Omental fat pad (tissue), 3 donors: ENCODE measurements at regions not wholly inside any gene's neighbourhood (a gene's known extent, or its start where the extent isn't known, plus 50 kb on each side); places are given as distances from the start of the nearest gene placed in this dataset.

Source experiments
- ATAC-seq: fragments of 150-250 bp; one replicate; pipeline ENCODE4 v1.9.1; 2016; ENCODE audit warnings: mild to moderate bottlenecking, moderate library complexity; ENCODE audit not compliant: low FRiP score
- DNase-seq: peaks from one replicate; pipeline ENCODE4 v3.0.0-alpha.2; 2019; ENCODE audit warnings: low spot score
- TF ChIP-seq, protein P1 (sequence below), 3 donors: fragments of 450-650 bp; IDR thresholded peaks; one replicate each; pipeline ENCODE4 v1.5.1; 2016 to 2017; ENCODE audit warnings: antibody characterized with exemption in 3 of 3, mild to moderate bottlenecking in 3 of 3, moderate library complexity in 2 of 3

DNA sequence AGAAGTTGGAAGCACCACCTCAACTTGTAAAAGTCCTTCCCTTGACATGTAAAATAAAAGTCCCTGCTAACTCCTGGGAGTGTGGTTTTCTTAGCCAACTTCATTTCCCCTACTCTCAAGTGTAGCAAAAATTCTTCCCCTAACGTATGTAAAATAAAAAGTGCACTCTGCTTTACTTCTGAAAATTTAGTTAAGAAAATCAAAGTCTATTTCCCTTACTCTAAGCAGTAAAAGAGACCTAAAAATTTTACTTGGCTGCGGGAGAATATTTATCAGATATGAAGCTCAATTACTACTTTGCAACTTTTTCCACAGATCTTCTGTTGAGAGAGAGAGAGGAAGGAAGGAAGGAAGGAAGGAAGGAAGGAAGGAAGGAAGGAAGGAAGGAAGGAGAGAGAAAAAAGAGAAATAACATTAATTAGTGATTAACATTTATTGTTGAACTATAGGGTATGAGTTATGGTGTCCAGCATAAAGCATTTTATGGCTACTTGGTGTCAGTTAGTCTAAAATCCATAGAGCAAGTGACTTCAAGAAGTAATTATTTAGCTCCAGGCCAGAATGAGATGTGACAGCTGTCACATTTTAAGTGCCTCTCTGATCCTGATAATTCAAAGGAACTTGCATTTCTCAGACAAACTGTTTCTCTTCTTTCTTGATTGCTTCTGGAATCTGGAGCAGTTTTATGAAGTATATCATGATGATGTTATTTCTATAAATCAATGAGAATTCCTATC is 210.3 kb downstream of the TMX3 start:
- TF ChIP-seq, protein P1, sequence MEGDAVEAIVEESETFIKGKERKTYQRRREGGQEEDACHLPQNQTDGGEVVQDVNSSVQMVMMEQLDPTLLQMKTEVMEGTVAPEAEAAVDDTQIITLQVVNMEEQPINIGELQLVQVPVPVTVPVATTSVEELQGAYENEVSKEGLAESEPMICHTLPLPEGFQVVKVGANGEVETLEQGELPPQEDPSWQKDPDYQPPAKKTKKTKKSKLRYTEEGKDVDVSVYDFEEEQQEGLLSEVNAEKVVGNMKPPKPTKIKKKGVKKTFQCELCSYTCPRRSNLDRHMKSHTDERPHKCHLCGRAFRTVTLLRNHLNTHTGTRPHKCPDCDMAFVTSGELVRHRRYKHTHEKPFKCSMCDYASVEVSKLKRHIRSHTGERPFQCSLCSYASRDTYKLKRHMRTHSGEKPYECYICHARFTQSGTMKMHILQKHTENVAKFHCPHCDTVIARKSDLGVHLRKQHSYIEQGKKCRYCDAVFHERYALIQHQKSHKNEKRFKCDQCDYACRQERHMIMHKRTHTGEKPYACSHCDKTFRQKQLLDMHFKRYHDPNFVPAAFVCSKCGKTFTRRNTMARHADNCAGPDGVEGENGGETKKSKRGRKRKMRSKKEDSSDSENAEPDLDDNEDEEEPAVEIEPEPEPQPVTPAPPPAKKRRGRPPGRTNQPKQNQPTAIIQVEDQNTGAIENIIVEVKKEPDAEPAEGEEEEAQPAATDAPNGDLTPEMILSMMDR (IDR thresholded peaks at IDR 0.05): no peak
- no peak for DNase-seq
- ATAC-seq: no peak

DNA sequence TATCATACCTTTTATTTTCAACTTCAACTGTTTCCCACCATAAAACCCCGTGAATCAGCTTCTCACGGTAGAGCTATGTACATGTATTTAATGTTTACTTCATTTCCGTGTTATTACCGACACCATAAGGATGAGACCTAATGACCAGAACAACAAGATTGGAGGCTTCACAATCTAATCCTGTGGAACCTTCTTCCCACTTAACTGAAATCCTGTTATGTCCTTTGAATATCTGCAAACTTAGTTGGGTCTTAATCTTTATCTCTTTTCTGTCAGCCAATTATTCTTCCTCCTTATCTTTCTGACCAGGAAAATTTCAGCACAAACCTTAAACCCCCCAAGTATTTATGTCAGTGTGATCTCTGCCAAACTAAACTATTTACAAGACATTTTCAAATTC is 214.4 kb downstream of the TMX3 start:
- DNase-seq (no peak), ATAC-seq (no peak)
- TF ChIP-seq, protein P1 (IDR thresholded peaks at IDR 0.05): no peak

DNA sequence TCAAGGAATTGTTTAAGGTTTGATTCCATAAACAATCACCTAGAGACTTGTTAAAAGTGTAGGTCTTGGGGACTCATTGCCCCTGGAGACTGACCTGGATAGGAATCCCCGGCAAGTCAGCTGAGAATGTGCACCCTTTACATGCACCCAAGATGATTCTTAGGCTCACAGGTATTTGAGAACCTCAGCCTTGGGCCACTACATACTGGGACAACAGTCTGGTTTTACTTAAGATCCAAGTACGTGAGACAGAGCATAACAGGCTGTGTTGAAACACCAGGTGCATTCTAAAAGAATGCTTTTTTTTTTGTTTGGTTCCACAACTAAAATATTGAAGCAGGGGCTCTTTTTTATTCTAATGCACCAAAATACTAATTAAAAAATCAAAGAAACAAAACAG is 215.8 kb downstream of the TMX3 start:
- TF ChIP-seq, protein P1 (IDR thresholded peaks at IDR 0.05): no peak
- DNase-seq: no peak
- no peak for ATAC-seq

DNA sequence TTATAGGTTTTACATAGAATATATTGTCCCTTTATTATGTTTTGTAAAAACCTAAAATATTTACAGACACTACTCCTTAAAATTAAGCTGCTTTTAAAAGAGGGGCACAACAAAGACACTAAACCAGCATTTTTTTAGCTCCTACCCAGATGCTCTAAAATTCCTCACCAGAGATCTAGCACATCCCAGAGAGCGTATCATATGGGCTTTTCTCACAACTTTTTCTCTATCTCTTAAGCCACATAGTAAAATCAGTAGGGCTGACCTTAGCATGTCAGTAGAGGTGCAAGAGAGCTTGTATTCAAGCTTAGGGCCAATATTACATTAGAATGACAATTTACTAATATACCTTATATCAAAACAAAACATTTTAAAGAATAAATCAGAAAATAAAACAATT is 216.3 kb downstream of the TMX3 start:
- no peak for ATAC-seq
- TF ChIP-seq, protein P1 (IDR thresholded peaks at IDR 0.05): no peak

DNA sequence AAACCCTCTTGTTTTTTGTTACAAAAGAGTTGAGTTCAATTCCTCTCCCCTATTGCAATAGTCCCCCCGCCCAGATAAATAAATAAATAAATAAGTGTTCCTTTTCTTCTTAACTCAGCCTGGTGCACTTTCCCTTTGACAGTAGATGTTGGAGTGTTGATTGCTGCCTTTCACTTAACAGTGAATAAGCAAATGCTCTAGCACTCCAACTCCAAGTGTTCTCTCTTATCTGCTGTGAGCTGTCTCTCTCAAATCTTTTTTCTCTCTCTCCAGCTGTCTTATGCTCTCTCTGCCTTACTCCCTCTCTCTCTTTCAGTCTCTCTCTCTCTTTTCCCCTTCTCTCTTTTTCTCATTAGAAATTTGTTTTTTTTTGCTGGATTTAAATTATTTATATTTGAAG is 216.7 kb downstream of the TMX3 start:
- no peak for ATAC-seq
- DNase-seq: no peak
- TF ChIP-seq, protein P1 (IDR thresholded peaks at IDR 0.05): no peak

More for the DNA sequence above, 216.3 kb downstream of the TMX3 start:
- DNase-seq: no peak

DNA sequence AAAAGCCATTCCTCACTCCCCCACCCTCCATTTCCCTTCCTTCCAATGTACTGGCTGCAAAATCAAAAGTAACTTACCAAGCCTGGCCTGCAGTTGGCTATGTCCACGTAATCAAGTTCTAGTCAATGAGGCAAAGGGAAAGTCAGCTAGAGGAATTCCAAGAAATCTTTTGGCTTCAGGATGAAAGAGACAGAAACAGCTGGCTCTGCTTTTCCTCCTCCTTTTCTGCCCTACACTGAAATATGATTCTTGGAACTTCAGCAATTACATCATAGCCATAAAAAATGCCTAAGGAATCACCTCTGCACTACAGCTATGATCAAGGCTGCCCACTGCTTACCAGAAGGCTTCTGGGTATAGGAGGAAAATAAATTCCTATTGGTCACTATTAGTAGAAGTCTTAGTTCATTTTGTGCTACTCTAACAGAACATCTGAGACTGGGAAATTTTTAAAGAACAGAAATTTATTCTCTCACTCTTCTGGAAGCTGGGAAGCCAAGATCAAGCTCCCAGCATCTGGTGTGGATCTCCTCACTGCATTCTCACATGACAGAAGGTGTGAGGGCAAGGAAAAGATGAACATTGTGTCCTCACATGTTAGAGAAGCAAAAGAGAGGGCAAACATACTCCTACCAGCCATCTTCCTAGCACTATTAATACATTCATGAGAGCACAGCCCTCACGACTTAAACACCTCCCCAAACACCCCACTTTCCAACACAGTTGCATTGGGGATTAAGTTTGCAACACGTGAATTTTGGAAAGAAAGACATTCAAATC is 219.9 kb downstream of the TMX3 start:
- DNase-seq (no peak), ATAC-seq (peak; percentile 98)
- TF ChIP-seq, protein P1 (IDR thresholded peaks at IDR 0.05): no peak
